AG04449 (cell line): ENCODE measurements at regions not wholly inside any gene's neighbourhood (a gene's known extent, or its start where the extent isn't known, plus 50 kb on each side); places are given as distances from the start of the nearest gene placed in this dataset.

Source experiments
- CTCF ChIA-PET: fragments of 350-600 bp; formaldehyde crosslinking; extraction: SDS; loops from one replicate; lab custom pipeline; 2021; ENCODE audit warnings: antibody characterized with exemption; lab: Yijun Ruan, JAX
- POLR2A ChIA-PET: fragments of 400-600, 350-600 bp; formaldehyde crosslinking; extraction: SDS; loops from one replicate; lab custom pipeline; 2020; ENCODE audit warnings: antibody characterized with exemption, inconsistent platforms; lab: Yijun Ruan, JAX
- DNase-seq: peaks from one replicate; pipeline ENCODE4 v3.0.0-alpha.2; 2010; ENCODE audit warnings: low read depth, low spot score
- H3K4me3 ChIP-seq: 2 replicates; pipeline ENCODE4 v1.5.1; 2011; ENCODE audit warnings: low read depth, mild to moderate bottlenecking, control low read depth, low read length
- CTCF ChIP-seq: IDR thresholded peaks from one replicate; pipeline ENCODE4 v1.5.1; 2011; ENCODE audit warnings: mild to moderate bottlenecking, moderate library complexity, low read length, control low read depth, inconsistent platforms; ENCODE audit not compliant: insufficient read depth; ENCODE audit errors: missing control alignments

GRCh38 chr5:71946343-71947030 lies 160.8 kb upstream of the MAP1B start:
- no peak for DNase-seq
- no peak for TF ChIP-seq CTCF
- H3K4me3 ChIP-seq, result no peak overlapping the region
- ChIA-PET POLR2A (no interaction called here), CTCF (interaction anchor here (0.8 kb wide), 1 partner anchor 22 kb away, joined by 3 read pairs; no protein-coding TSS in a partner anchor)

GRCh38 chr5:71948206-71948605 lies 159.1 kb upstream of the MAP1B start:
- TF ChIP-seq CTCF, result no peak
- H3K4me3 ChIP-seq, result no peak overlapping the region
- no peak for DNase-seq
- ChIA-PET CTCF (no interaction called here), POLR2A (no interaction called here)

GRCh38 chr5:71949772-71950171 lies 157.5 kb upstream of the MAP1B start:
- CTCF ChIA-PET, result no interaction called here
- POLR2A ChIA-PET, result no interaction called here
- no peak overlapping the region for H3K4me3 ChIP-seq
- TF ChIP-seq CTCF, result no peak
- DNase-seq, result no peak

- no peak for TF ChIP-seq CTCF
- ChIA-PET POLR2A (no interaction called here), CTCF (no interaction called here)
- no peak overlapping the region for H3K4me3 ChIP-seq
- DNase-seq, result no peak
Observed at GRCh38 chr5:71953866-71954265, 153.4 kb upstream of the MAP1B start.

GRCh38 chr5:71954329-71954728 lies 152.9 kb upstream of the MAP1B start:
- DNase-seq, result no peak
- ChIA-PET CTCF (no interaction called here), POLR2A (no interaction called here)
- H3K4me3 ChIP-seq, result no peak overlapping the region
- TF ChIP-seq CTCF, result no peak

GRCh38 chr5:71955723-71956122 lies 151.6 kb upstream of the MAP1B start:
- no peak overlapping the region for H3K4me3 ChIP-seq
- POLR2A ChIA-PET, result no interaction called here
- CTCF ChIA-PET, result no interaction called here
- TF ChIP-seq CTCF, result no peak
- no peak for DNase-seq
